ENCODE measurements at regions not wholly inside any gene's neighbourhood (a gene's known extent, or its start where the extent isn't known, plus 50 kb on each side); places are given as distances from the start of the nearest gene placed in this dataset.

- H3K4me1 ChIP-seq (replicated peaks; ENCODE audit: insufficient read depth): peaks cover 4% of the 10 kb centered on the region
- H3K79me2 ChIP-seq (ENCODE audit: low read depth): no peaks in the 10 kb centered on the region
- no peaks in the 10 kb centered on the region for H4K20me1 ChIP-seq (ENCODE audit: insufficient read depth)
- ChIA-PET POLR2A (ENCODE audit: unreplicated experiment) (no interaction called here), CTCF (no interaction called here)
- no peak overlapping the region for H3K4me2 ChIP-seq
- H3K27ac ChIP-seq: no peak overlapping the region
- H3K27me3 ChIP-seq (ENCODE audit: insufficient read depth, low read depth): no peaks in the 10 kb centered on the region
- H3K9me2 ChIP-seq (ENCODE audit: insufficient read depth): no peaks in the 10 kb centered on the region
- H3K9me3 ChIP-seq (ENCODE audit: insufficient read depth, low read depth): no peaks in the 10 kb centered on the region
- H2AFZ ChIP-seq: no peak overlapping the region
- DNase-seq: no peak
- TF ChIP-seq CTCF (conservative IDR thresholded peaks at IDR 0.05) (no peak), EZH2 (IDR thresholded peaks at IDR 0.05; ENCODE audit: low read depth) (no peak)
- BruUV-seq (replicated peaks): no TSS peak
- H3F3A ChIP-seq (ENCODE audit: insufficient read depth, low read depth): no peaks in the 10 kb centered on the region; the same call in 1 of the 2 replicates
- intact Hi-C loops (cut with micrococcal nuclease; ENCODE audit: unreplicated experiment): no loop called here
- no peak overlapping the region for H3K4me3 ChIP-seq
- no peaks in the 10 kb centered on the region for H3K36me3 ChIP-seq (ENCODE audit: low read depth)
Measured at GRCh38 chr10:17518338-17518737, 63.9 kb upstream of the ST8SIA6 start.

GRCh38 chr10:17516376-17516775 lies 62.0 kb upstream of the ST8SIA6 start:
- Histone ChIP-seq H3K4me2 (no peak overlapping the region), H3K4me1 (replicated peaks; ENCODE audit: insufficient read depth) (peaks cover 23% of the 10 kb centered on the region), H3F3A (ENCODE audit: insufficient read depth, low read depth) (peaks cover 15% of the 10 kb centered on the region), H3K27ac (no peak overlapping the region), H3K36me3 (ENCODE audit: low read depth) (no peaks in the 10 kb centered on the region), H3K4me3 (no peak overlapping the region), H4K20me1 (ENCODE audit: insufficient read depth) (no peaks in the 10 kb centered on the region), H3K79me2 (ENCODE audit: low read depth) (no peaks in the 10 kb centered on the region), H3K9me2 (ENCODE audit: insufficient read depth) (no peaks in the 10 kb centered on the region), H3K9me3 (ENCODE audit: insufficient read depth, low read depth) (no peaks in the 10 kb centered on the region), H2AFZ (no peak overlapping the region), H3K27me3 (ENCODE audit: insufficient read depth, low read depth) (no peaks in the 10 kb centered on the region)
- intact Hi-C loops (cut with micrococcal nuclease; ENCODE audit: unreplicated experiment): no loop called here
- ChIA-PET POLR2A (ENCODE audit: unreplicated experiment) (no interaction called here), CTCF (no interaction called here)
- TF ChIP-seq CTCF (conservative IDR thresholded peaks at IDR 0.05) (no peak), EZH2 (IDR thresholded peaks at IDR 0.05; ENCODE audit: low read depth) (no peak)
- BruUV-seq (replicated peaks): no TSS peak
- DNase-seq: no peak

- peak; percentile 75 to 89 for DNase-seq
- Histone ChIP-seq H3K4me2 (peak overlapping the region; percentile 62), H3K9me2 (ENCODE audit: insufficient read depth) (no peaks in the 10 kb centered on the region), H3K9me3 (ENCODE audit: insufficient read depth, low read depth) (no peaks in the 10 kb centered on the region), H3K27ac (peak overlapping the region; percentile 88), H3K79me2 (ENCODE audit: low read depth) (no peaks in the 10 kb centered on the region), H3F3A (ENCODE audit: insufficient read depth, low read depth) (peaks cover 15% of the 10 kb centered on the region), H3K36me3 (ENCODE audit: low read depth) (no peaks in the 10 kb centered on the region), H3K4me3 (no peak overlapping the region; the same call in 1 of the 2 replicates), H3K27me3 (ENCODE audit: insufficient read depth, low read depth) (no peaks in the 10 kb centered on the region), H2AFZ (peak overlapping the region; percentile 56; the same call in 1 of the 2 replicates), H4K20me1 (ENCODE audit: insufficient read depth) (no peaks in the 10 kb centered on the region), H3K4me1 (replicated peaks; ENCODE audit: insufficient read depth) (peaks cover 31% of the 10 kb centered on the region)
- CTCF ChIA-PET: no interaction called here
- TF ChIP-seq CTCF (conservative IDR thresholded peaks at IDR 0.05) (no peak), EZH2 (IDR thresholded peaks at IDR 0.05; ENCODE audit: low read depth) (no peak)
- POLR2A ChIA-PET (ENCODE audit: unreplicated experiment): interaction anchor here (0.7 kb wide), 1 partner anchor 105 kb away, joined by 3 read pairs; the partner anchor contains the start of gene HACD1
- BruUV-seq (replicated peaks): no TSS peak
- intact Hi-C loops (cut with micrococcal nuclease; ENCODE audit: unreplicated experiment): loop anchor here (1.0 kb wide), 1 partner anchor 15 kb away; no protein-coding TSS in a partner anchor
Measured at GRCh38 chr10:17512341-17513001, 58.1 kb upstream of the ST8SIA6 start.

All from PC-9 (cell line).